ENCODE measurements at regions not wholly inside any gene's neighbourhood (a gene's known extent, or its start where the extent isn't known, plus 50 kb on each side); places are given as distances from the start of the nearest gene placed in this dataset.

- no peak for TF ChIP-seq CTCF (IDR thresholded peaks at IDR 0.05; ENCODE audit: unreplicated experiment)
- DNase-seq = no peak
- H3K27ac Mint-ChIP-seq (ENCODE audit: unreplicated experiment) = no peak overlapping the region
- no peaks in the 10 kb centered on the region for H3K36me3 Mint-ChIP-seq (ENCODE audit: insufficient read depth, unreplicated experiment)
- CTCF ChIA-PET = no interaction called here
- no peaks in the 10 kb centered on the region for H3K4me1 Mint-ChIP-seq (ENCODE audit: low read depth, unreplicated experiment)
- intact Hi-C loops (cut with micrococcal nuclease; ENCODE audit: unreplicated experiment) = no loop called here
- peaks cover 15% of the 10 kb centered on the region for H3K9me3 Mint-ChIP-seq (ENCODE audit: low read depth, unreplicated experiment)
- no peak overlapping the region for H3K4me3 Mint-ChIP-seq (ENCODE audit: low read depth, unreplicated experiment)
- H3K27me3 Mint-ChIP-seq (ENCODE audit: unreplicated experiment) = no peaks in the 10 kb centered on the region
- no TSS peak for BruUV-seq (replicated peaks)
Observed at GRCh38 chr1:4937876-4938534, 283.6 kb downstream of the AJAP1 start.

- H3K27me3 Mint-ChIP-seq (ENCODE audit: unreplicated experiment) = no peaks in the 10 kb centered on the region
- intact Hi-C loops (cut with micrococcal nuclease; ENCODE audit: unreplicated experiment) = no loop called here
- H3K4me1 Mint-ChIP-seq (ENCODE audit: low read depth, unreplicated experiment) = no peaks in the 10 kb centered on the region
- CTCF ChIA-PET = no interaction called here
- no peak for DNase-seq
- no peak overlapping the region for H3K4me3 Mint-ChIP-seq (ENCODE audit: low read depth, unreplicated experiment)
- H3K36me3 Mint-ChIP-seq (ENCODE audit: insufficient read depth, unreplicated experiment) = no peaks in the 10 kb centered on the region
- H3K27ac Mint-ChIP-seq (ENCODE audit: unreplicated experiment) = no peak overlapping the region
- BruUV-seq (replicated peaks) = no TSS peak
- H3K9me3 Mint-ChIP-seq (ENCODE audit: low read depth, unreplicated experiment) = peaks cover 13% of the 10 kb centered on the region
- no peak for TF ChIP-seq CTCF (IDR thresholded peaks at IDR 0.05; ENCODE audit: unreplicated experiment)
Observed at GRCh38 chr1:4935807-4936206, 281.4 kb downstream of the AJAP1 start.

- intact Hi-C loops (cut with micrococcal nuclease; ENCODE audit: unreplicated experiment) = no loop called here
- Mint-ChIP-seq H3K4me3 (ENCODE audit: low read depth, unreplicated experiment) (no peak overlapping the region), H3K27ac (ENCODE audit: unreplicated experiment) (no peak overlapping the region), H3K27me3 (ENCODE audit: unreplicated experiment) (no peaks in the 10 kb centered on the region), H3K9me3 (ENCODE audit: low read depth, unreplicated experiment) (no peaks in the 10 kb centered on the region), H3K4me1 (ENCODE audit: low read depth, unreplicated experiment) (no peaks in the 10 kb centered on the region), H3K36me3 (ENCODE audit: insufficient read depth, unreplicated experiment) (no peaks in the 10 kb centered on the region)
- no peak for DNase-seq
- no TSS peak for BruUV-seq (replicated peaks)
- no peak for TF ChIP-seq CTCF (IDR thresholded peaks at IDR 0.05; ENCODE audit: unreplicated experiment)
- CTCF ChIA-PET = no interaction called here
Observed at GRCh38 chr1:4933232-4933631, 278.8 kb downstream of the AJAP1 start.

- Mint-ChIP-seq H3K4me3 (ENCODE audit: low read depth, unreplicated experiment) (no peak overlapping the region), H3K9me3 (ENCODE audit: low read depth, unreplicated experiment) (no peaks in the 10 kb centered on the region), H3K27me3 (ENCODE audit: unreplicated experiment) (no peaks in the 10 kb centered on the region), H3K4me1 (ENCODE audit: low read depth, unreplicated experiment) (no peaks in the 10 kb centered on the region), H3K36me3 (ENCODE audit: insufficient read depth, unreplicated experiment) (no peaks in the 10 kb centered on the region), H3K27ac (ENCODE audit: unreplicated experiment) (no peak overlapping the region)
- BruUV-seq (replicated peaks) = no TSS peak
- DNase-seq = no peak
- CTCF ChIA-PET = no interaction called here
- no peak for TF ChIP-seq CTCF (IDR thresholded peaks at IDR 0.05; ENCODE audit: unreplicated experiment)
- intact Hi-C loops (cut with micrococcal nuclease; ENCODE audit: unreplicated experiment) = no loop called here
Observed at GRCh38 chr1:4932311-4933030, 278.1 kb downstream of the AJAP1 start.
